NCI-H2227 (cell line): ENCODE measurements at regions not wholly inside any gene's neighbourhood (a gene's known extent, or its start where the extent isn't known, plus 50 kb on each side); places are given as distances from the start of the nearest gene placed in this dataset.
"Not testable (repeated sequence)": the region's sequence is repeated elsewhere in the genome, so short reads cannot be mapped to it uniquely, and the experiment has no call there.

Experiments used
- DNase-seq: peaks from one replicate; lab custom pipeline; 2025; ENCODE audit not compliant: unreplicated experiment; lab: John Stamatoyannopoulos, UW

- no peak for DNase-seq
Observed at GRCh38 chr2:81061016-81061415, 756.5 kb upstream of the LRRTM1 start.

DNA sequence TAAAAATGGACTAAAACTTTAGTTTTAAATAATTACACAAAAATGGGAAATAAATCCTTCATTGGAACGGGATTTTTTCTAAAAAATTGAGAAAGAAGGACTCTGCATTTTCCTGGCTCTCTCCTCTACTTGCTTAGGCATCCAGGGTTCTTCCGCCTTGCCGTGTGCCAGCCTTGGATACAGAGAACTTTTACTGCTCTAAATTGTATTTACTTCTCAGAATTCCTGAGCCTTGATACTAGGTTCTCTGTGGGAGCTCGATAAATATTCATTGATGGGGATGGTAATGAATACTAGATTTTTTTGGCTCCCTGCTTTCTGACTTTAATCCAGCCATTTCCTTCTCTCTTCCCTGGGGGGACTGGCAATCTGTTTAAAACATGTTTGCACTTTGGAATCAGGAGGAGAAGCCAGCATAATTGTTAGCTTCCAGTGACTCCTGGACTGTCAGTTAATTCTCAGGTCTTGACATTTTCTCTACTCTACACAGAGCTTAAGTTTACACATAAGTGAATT, 746.1 kb upstream of the LRRTM1 start:
- DNase-seq: no peak

- DNase-seq: no peak
Observed at GRCh38 chr2:81043681-81044080, 739.1 kb upstream of the LRRTM1 start.

DNA sequence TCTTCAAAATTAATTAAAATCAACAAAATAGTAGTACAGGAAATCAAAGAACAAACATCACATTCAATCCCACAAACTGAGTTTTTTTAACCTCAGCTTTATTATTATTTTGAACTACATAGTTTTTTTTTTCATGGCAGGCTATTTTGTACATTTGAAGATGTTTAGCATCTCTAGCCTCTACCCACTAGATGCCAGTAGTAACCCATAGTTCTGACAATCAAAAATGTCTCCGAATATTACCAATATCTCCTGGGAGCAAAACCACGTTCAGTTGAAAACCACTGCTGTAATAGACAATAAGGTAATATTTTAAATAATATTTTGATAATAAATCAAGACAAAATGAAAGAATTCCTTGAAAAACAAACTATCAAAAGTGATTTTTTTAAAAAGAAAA, 702.6 kb upstream of the LRRTM1 start:
- DNase-seq: no peak

DNA sequence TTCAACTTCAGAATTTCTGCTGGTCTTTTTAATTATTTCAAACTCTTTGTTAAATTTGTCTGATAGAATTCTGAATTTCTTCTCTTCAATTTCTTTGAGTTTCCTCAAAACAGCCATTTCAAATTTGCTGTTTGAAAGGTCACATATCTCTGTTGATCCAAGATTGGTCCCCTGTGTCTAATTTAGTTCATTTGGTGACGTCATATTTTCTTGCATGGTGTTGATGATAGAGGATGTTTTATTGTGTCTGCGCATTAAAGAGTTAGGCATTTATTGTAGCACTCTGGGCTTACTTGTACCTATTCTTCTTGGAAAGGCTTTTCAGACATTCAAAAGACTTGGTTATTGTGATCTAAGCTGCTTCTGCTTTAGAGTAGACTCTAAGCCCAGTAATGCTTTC, 698.4 kb upstream of the LRRTM1 start:
- no peak for DNase-seq

DNA sequence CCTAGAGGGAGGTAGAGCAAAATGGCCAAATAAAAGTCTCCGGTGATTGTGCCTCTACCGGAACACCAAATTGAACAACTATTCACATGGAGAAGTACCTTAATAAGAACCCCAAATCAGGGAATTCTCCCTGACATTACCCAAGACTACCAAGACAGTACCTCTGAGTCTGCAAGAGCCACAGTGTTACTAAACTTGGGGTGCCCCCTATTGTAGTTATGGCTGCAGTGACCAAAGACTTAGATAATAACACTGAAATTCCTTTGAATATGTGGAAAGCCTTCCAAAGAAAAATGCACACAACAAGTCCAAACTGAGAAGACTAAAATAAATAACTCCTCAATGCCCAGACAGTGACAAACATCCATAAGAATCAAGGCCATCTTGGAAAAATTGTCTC, 682.9 kb upstream of the LRRTM1 start:
- no peak for DNase-seq

GRCh38 chr2:80969900-80970299, 665.3 kb upstream of the LRRTM1 start:
- no peak for DNase-seq

DNA sequence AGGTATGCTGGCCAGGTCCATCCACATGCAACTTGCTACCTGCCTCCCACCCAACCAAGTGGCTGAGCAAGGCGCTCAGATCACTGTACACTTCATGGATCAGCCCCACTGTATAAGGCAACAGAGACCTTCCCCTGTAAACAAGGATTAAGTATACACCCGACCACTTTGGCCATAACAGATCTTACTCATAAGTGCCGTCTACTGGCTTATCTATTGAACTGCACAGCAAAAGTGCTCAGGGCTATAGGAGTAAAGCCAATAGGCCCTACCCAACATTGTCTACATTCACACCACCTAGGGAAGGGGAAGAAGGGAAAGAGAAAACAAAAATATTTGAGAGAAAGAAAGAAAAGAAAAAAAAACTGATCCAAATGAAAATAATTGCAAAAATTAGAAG, 663.9 kb upstream of the LRRTM1 start:
- DNase-seq: no peak

DNA sequence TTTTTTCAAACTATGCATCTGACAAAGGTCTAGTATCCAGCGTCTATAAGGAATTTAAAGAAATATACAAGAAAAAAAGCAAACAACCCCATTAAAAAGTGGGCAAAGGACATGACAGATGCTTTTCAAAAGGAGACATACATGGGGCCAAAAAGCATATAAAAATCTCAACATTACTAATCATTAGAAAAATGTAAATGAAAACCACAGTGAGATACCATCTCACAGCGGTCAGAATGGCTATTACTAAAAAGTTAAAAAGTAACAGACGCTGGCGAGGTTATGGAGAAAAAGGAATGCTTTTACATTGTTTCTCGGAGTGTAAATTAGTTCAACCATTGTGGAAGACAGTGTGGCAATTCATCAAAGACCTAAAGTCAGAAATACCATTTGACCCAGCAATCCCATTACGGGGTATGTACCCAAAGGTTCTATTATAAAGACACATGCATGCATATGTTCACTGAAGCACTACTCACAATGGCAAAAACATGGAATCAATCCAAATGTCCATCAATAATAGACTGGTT, 643.1 kb upstream of the LRRTM1 start:
- no peak for DNase-seq

DNA sequence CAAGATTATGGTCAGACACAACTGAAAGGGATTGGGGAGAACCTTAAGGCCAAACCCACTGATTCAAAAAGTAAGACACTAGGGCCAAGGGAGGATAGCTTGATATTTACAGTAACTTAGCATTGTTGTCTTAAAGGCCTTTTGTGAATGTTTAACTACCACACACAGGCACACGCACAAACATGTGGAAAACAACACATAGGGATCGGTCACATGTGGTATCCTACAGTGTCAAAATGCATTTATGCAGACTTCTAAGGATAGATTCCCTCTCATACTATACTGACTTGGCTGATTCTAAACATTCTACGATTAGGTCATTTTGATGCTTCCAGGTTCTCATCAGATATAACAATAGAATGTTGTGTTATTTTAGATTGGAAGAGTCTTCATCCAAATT, 638.9 kb upstream of the LRRTM1 start:
- no peak for DNase-seq

GRCh38 chr2:80942766-80943165, 638.2 kb upstream of the LRRTM1 start:
- no peak for DNase-seq

DNA sequence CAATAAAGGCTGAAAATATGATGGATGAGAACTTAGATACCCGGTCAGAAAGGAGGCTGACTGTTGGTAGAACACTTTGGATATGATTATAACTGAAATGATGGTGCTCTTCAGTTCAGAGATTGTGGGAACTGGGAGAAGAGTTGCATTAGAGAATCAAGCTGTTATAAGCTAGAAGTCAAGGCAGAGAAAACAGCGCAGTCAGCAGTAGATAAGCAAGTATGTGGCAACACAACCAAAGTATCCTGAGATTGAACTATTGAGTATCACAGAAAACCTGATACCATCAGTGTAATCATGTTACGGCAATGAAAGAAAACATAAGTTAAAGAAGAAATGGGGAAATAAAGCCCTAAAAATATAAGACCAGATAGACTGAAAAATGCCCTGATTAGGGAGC, 633.9 kb upstream of the LRRTM1 start:
- no peak for DNase-seq

GRCh38 chr2:80931820-80932219, 627.3 kb upstream of the LRRTM1 start:
- DNase-seq: not testable (repeated sequence)

DNA sequence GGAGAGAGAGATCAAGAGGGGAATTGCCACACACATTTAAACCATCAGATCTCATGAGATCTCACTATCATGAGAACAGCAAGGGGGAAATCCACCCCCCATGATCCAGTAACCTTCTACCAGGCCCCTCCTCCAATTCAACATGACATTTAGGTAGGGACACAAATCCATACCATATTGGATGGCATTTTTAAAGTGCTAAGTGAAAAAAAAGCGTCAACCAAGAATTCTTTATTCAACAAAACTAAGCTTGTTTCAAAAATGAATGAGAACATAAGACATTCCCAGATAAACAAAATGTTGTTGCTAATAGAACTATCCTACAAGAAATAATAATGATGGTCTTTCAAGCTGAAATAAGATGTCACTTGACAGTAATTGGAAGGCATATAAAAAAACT, 626.2 kb upstream of the LRRTM1 start:
- no peak for DNase-seq

DNA sequence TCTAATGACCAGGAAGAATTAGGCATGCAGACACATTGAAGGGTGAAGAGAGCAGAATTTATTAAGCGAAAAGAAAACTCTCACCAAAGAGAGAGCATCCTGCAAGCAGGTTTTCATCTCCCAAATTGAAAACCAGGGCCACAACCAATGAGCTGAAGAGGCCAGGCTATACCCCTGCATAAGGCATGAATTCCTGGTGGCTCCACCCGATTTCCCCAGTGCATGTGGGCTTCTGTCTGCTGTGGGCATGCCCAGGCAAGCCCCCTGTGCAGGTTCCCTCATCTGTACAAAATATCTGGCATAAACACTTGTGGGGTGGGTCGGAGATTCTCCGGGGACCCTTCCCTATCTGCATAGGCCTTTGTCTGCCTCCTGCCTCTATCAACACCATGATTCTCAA, 621.6 kb upstream of the LRRTM1 start:
- DNase-seq: no peak

DNA sequence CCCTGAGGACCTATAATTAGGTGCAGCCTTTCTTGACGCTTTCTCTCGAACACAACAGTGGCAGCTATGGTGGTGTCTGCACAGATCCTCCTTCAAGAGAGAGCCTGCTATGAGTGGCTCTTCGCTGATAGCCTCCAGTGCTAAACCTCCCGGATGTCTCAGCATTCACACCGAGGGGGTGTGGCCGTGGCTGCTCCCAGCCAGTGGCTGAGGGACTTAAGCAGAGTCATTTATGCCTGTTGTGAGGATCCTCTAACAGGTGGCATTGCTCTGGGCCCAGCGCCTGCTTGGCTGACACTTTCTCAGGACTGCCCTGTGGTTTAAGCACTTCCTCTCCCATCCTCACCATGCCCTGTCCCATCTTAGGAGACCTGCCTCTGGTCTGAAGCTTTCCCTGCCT, 592.0 kb upstream of the LRRTM1 start:
- DNase-seq: no peak

GRCh38 chr2:80894486-80894885, 589.9 kb upstream of the LRRTM1 start:
- DNase-seq: no peak

DNA sequence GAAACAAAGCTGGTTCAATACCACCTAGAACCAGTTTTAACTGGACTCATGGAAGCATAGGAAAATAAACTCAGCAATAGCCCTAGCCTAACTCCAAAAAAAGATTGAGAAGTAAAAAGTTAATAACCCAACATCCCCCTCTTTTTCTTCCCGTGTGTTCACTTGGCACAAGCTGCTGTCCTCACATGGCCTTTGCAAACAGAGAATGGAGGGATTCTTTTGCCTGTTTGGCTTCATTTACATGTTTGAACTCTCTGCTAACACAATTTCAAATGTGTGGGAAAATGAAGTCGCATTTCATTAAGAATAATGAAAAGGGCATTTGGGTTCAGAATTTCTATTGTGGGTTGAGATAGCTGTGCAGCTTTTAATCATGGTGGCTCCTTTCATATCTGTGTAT, 589.2 kb upstream of the LRRTM1 start:
- DNase-seq: no peak

DNA sequence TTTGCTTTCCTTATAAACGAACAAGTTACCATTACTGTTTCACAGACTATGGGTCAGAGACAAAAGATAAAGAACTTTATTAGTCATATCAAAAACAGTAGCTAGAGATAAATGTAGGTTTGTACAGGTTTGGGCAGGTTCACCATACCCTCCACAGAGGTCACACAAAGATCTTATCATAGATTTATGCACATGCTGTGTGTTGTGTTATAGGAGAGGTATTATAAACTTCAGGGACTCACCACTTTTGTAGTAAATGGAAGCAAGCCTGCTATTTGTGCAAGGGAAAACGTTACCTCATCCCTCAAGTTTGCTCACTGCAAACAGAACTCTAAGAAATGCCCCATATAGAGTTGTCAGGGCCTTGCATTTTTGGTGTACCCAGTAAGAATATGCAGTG, 584.5 kb upstream of the LRRTM1 start:
- DNase-seq: no peak

GRCh38 chr2:80887841-80888378, 583.4 kb upstream of the LRRTM1 start:
- DNase-seq: no peak

- DNase-seq: no peak
Observed at GRCh38 chr2:80874374-80874773, 569.8 kb upstream of the LRRTM1 start.

- no peak for DNase-seq
Observed at GRCh38 chr2:80869858-80870438, 565.4 kb upstream of the LRRTM1 start.

DNA sequence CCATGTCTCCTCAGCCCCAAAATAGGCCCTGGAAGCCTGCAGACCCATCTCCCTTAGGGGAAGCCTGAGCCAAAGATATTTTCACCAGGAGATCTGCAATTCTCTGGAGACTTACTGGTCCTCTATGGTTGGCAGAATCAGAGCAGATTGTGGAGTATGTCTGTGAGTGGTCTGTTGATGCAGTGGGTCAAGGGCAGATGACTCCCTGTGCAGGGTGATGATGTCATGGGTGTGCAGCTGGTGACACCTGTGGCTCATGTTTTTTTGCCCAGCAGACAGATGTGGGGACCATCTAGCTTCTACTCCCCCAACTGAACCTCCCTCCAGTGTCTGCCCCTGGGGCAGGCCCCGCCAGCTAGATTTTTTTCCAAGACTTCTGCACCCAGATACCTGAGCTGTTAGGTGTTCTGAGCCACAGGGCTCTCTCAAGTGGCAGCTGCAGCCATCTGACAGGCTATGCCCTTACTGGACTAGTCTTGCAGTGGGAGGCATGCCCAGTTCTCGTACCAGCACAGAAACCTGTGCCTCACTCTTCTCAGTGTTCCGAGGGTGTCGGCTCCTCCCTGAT, 558.7 kb upstream of the LRRTM1 start:
- DNase-seq: no peak
